HepG2 (cell line): ENCODE measurements at regions not wholly inside any gene's neighbourhood (a gene's known extent, or its start where the extent isn't known, plus 50 kb on each side); places are given as distances from the start of the nearest gene placed in this dataset.
"Not testable (repeated sequence)": the region's sequence is repeated elsewhere in the genome, so short reads cannot be mapped to it uniquely, and the experiment has no call there.

Experiments used
- CEBPB ChIP-seq: IDR thresholded peaks from 2 replicates; pipeline ENCODE4 v1.6.1; 2011; ENCODE audit warnings: low read depth, low read length, improper control_type of control experiment, borderline replicate concordance
- CTCF ChIP-seq: sonication (generic); formaldehyde crosslinking; IDR thresholded peaks from 2 replicates; pipeline ENCODE4 v1.5.0; 2020; ENCODE audit warnings: mild to moderate bottlenecking, missing genetic modification reagents, moderate library complexity
- ELF1 ChIP-seq: sonication (generic); formaldehyde crosslinking; IDR thresholded peaks from 2 replicates; pipeline ENCODE4 v1.4.0; 2020; ENCODE audit warnings: missing genetic modification reagents
- EP300 ChIP-seq, 3 experiments: sonication (generic) in 1 of 3; formaldehyde crosslinking in 1 of 3; IDR thresholded peaks; 2 replicates each; pipeline versions ENCODE4 v1.5.1 to v1.6.1; 2011 to 2020; ENCODE audit warnings: low read depth in 2 of 3, low read length in 2 of 3, borderline replicate concordance in 1 of 3, improper control_type of control experiment in 1 of 3, mild to moderate bottlenecking in 1 of 3, missing genetic modification reagents in 1 of 3, moderate library complexity in 1 of 3
- EZH2 ChIP-seq: conservative IDR thresholded peaks from 2 replicates; pipeline ENCODE4 v1.6.1; 2012; ENCODE audit warnings: mild to moderate bottlenecking, low read depth, low read length, moderate library complexity
- HNRNPK ChIP-seq: fragments of 200-400 bp; formaldehyde crosslinking; IDR thresholded peaks from 2 replicates; pipeline ENCODE4 v1.6.1; 2018; ENCODE audit warnings: low read length, low read depth, moderate library complexity, mild to moderate bottlenecking; ENCODE audit not compliant: poor library complexity, severe bottlenecking
- KDM5A ChIP-seq: fragments of 200-600 bp; sonication (generic); IDR thresholded peaks from 2 replicates; pipeline ENCODE4 v1.7.0; 2018; ENCODE audit warnings: antibody characterized with exemption, mild to moderate bottlenecking, low read length, borderline replicate concordance
- KLF11 ChIP-seq: IDR thresholded peaks from 2 replicates; pipeline ENCODE4 v1.6.1; 2016; ENCODE audit warnings: missing compliant biosample characterization
- MTA3 ChIP-seq: sonication (generic); formaldehyde crosslinking; IDR thresholded peaks from 2 replicates; pipeline ENCODE4 v1.4.0; 2020; ENCODE audit warnings: missing genetic modification reagents
- ZBED4 ChIP-seq: sonication (generic); formaldehyde crosslinking; IDR thresholded peaks from 2 replicates; pipeline ENCODE4 v1.4.0; 2020; ENCODE audit warnings: missing genetic modification reagents, borderline replicate concordance
- ZNF550 ChIP-seq: sonication (generic); formaldehyde crosslinking; IDR thresholded peaks from 2 replicates; pipeline ENCODE4 v1.4.0; 2020; ENCODE audit warnings: mild to moderate bottlenecking, missing genetic modification reagents, borderline replicate concordance
- ZNF740 ChIP-seq: sonication (generic); formaldehyde crosslinking; IDR thresholded peaks from 2 replicates; pipeline ENCODE4 v1.4.0; 2020; ENCODE audit warnings: missing genetic modification reagents
- TF ChIP-seq, protein P1 (sequence below): IDR thresholded peaks from 2 replicates; pipeline ENCODE4 v1.6.1; 2012; ENCODE audit warnings: low read length, improper control_type of control experiment
- TF ChIP-seq, protein P2 (sequence below): sonication (generic); formaldehyde crosslinking; IDR thresholded peaks from 2 replicates; pipeline ENCODE4 v1.4.0; 2020; ENCODE audit warnings: missing genetic modification reagents

- not testable (repeated sequence) for TF ChIP-seq CTCF (CRISPR knock-in tag); EZH2; KLF11 (CRISPR knock-in tag); ELF1; CEBPB; ZBED4 (CRISPR knock-in tag); ZNF740 (CRISPR knock-in tag); ZNF550; KDM5A; HNRNPK; MTA3 (CRISPR knock-in tag); EP300 (IDR thresholded peaks at IDR 0.05; ENCODE audit: low read depth in 2 of 2, low read length in 2 of 2); EP300 (CRISPR knock-in tag; IDR thresholded peaks at IDR 0.05; ENCODE audit: borderline replicate concordance)
- TF ChIP-seq, protein P1, sequence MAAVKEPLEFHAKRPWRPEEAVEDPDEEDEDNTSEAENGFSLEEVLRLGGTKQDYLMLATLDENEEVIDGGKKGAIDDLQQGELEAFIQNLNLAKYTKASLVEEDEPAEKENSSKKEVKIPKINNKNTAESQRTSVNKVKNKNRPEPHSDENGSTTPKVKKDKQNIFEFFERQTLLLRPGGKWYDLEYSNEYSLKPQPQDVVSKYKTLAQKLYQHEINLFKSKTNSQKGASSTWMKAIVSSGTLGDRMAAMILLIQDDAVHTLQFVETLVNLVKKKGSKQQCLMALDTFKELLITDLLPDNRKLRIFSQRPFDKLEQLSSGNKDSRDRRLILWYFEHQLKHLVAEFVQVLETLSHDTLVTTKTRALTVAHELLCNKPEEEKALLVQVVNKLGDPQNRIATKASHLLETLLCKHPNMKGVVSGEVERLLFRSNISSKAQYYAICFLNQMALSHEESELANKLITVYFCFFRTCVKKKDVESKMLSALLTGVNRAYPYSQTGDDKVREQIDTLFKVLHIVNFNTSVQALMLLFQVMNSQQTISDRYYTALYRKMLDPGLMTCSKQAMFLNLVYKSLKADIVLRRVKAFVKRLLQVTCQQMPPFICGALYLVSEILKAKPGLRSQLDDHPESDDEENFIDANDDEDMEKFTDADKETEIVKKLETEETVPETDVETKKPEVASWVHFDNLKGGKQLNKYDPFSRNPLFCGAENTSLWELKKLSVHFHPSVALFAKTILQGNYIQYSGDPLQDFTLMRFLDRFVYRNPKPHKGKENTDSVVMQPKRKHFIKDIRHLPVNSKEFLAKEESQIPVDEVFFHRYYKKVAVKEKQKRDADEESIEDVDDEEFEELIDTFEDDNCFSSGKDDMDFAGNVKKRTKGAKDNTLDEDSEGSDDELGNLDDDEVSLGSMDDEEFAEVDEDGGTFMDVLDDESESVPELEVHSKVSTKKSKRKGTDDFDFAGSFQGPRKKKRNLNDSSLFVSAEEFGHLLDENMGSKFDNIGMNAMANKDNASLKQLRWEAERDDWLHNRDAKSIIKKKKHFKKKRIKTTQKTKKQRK: not testable (repeated sequence)
- TF ChIP-seq, protein P2, sequence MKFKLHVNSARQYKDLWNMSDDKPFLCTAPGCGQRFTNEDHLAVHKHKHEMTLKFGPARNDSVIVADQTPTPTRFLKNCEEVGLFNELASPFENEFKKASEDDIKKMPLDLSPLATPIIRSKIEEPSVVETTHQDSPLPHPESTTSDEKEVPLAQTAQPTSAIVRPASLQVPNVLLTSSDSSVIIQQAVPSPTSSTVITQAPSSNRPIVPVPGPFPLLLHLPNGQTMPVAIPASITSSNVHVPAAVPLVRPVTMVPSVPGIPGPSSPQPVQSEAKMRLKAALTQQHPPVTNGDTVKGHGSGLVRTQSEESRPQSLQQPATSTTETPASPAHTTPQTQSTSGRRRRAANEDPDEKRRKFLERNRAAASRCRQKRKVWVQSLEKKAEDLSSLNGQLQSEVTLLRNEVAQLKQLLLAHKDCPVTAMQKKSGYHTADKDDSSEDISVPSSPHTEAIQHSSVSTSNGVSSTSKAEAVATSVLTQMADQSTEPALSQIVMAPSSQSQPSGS (CRISPR knock-in tag): not testable (repeated sequence)
These were observed 345.0 kb downstream of the TUBA3C start for GRCh38 chr13:18836371-18837178.
